Right hindlimb (tissue), 1 donor: ENCODE measurements at regions not wholly inside any gene's neighbourhood (a gene's known extent, or its start where the extent isn't known, plus 50 kb on each side); places are given as distances from the start of the nearest gene placed in this dataset.
"Not testable (repeated sequence)": the region's sequence is repeated elsewhere in the genome, so short reads cannot be mapped to it uniquely, and the experiment has no call there.

ENCODE experiments used
- DNase-seq: peaks from one replicate; pipeline ENCODE4 v3.0.0-alpha.2; 2018

DNA sequence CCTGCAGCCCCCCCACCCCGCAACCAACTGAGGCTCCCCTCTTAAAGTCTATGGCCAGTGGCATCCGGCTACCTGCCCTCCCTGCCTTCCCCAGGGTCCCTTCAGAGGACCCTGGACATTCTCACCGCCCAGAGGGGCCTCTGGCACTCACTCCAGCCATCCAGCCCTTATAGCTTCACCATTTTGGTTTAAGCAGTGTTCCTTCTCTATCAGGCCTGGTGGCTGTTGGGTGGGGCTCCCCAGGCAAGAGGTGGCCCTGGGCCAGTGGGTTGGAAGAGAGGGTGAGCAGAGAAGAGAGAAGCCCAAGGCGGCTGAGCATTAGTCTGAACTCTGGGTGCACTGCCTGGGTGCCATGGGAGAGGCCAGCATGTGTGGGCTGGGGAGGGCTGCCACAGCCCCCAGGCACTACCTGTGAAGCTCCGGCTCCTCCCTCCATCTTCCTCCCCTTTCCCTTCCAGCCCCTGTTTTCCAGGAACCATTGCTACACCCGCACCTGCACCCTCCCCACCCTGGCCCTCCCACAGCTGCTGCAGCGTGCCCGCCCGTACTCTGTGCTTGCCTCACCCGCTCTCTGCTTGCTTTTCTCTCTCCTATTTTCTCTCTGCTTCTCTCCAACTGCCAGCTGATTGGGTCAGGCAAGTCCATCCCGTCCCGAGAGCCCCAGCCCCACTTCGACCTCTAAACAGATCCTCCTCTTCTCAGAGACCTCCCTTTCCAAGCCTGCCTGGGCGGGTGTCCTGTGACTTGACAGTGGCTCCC, 168.2 kb downstream of the TBC1D2B start:
- no peak for DNase-seq

DNA sequence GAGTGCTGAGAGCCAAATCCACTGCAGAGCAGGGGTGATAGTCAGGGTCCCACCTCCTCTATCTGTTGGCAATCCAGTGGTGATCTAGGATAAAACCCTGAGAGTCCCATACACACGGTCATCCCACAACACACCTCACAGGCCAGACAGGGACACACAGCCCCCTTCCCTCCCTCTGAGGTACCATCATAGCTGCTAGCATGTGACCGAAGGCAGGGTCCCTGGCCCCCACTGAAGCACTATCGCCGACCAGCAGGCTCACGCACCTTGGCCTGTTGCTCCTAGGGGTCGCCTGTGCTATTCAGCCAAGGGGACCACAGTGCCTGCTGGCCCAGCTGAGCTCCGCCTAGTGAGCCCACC, 168.8 kb downstream of the TBC1D2B start:
- DNase-seq = not testable (repeated sequence)

DNA sequence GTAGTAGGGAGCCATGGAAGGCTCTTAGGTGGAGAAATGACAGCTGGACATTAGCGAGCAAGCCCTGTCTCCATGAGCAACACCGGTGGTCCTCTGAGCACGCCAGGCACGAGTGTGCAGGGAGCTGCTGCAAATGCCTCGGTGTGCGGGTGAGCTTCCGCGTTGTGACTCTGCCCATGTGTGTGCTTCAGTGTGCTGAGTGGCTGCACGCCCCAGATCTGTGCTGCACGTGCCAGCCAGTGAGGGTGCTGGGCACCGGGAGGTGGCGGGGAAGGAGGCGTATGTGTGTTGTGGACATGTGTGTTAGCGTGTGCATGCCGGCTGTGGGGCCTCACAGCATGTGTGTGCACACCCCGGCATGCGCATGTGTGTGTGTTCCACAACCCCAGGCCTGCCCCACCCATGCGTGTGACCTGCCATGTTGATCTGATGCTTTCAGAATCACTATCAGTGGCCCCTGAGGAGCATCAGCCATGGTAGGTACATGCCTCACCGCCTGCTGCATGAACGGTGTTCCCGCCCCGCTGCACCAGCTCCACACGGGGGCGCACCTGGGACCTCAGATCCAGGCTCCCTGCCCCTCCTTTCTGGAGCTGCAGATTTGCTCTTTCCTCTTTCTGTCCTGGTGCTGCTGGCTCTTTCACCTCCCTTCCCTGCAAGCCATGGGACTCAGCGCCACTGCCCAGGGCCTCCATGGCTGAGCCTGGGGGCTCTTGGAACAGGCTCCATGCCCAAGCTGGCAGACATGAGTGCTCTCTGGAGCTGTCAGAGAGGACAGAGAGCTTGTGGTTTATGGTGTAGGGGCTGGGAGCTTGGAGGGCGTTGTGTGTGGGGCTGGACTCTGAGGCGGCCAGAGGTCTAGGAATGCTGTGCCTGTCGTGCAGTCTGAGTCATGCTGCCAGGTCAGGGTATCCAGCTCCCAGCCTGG, 169.4 kb downstream of the TBC1D2B start:
- no peak for DNase-seq

DNA sequence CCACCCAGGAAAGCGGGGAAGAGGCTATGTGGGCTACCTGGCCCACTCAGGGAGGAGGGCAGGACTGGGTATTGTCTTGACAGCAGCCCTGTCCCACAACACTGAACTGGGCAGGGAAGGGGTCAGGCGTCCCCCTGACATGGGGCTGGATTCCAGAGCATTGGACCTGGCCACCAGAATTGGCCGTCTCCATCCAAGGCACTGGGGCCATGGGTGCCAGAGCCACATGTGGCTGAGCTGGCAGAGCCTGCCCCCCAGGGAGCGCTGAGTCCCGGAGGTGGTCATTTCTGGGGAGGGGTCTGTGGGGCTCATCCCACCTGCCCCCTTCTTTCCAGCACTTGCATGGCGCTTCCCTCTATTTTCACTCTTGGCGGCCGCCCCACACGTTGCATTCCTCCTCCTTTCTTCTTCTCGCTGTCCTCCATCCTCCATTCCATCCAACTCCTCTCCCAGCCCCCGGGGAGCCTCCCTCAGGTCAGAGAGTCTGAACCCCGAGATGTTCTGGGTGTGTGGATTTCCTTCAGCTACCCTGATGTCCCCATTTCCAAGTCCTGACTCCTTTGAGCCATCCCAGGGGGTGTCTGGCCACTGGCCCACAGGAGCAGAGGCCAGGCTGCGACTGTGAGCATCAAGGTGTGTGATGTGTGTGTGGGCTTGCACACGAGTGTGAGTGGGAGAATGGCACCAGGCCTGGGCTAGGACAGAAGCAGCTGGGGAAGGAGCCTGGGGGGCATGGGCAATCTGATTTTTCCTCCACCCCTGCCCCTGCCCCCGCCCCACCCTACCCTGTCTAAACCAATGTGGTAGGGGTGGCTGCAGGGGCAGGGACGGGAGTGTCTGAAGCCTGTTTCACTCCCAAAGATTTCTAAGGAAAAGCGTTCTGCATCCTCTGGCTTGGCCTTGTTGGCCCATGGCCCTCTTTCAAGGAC, 171.2 kb downstream of the TBC1D2B start:
- not testable (repeated sequence) for DNase-seq

DNA sequence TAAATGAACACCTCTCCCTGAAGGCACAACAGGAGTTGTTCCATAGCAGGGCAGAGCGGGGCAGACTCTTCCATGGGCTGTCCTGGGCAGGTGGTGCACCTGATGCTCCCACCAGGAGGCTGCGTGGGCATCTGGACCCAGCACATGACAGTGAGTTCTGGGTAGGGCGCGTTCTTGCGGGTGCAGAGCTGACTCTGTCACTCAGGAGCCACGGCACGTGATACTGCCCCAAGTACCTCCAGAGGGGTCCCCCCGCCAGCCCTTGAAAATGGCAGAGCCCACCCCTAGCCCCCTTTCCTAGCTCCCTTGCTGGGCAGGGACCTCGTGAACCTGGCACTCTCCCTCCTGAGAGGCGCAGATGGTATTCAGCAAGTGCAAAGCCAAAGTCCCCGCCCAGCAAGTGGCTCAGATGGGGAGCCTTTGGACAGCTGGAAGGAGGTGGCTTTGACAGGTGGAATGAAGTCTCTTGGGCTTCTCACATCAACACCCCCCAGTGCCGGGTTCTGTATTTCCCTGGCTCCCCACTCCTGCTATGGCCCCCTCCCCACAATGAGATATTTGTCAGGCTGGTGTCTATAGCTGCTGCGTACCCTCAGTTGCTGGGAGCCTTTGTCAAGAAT, 172.1 kb downstream of the TBC1D2B start:
- no peak for DNase-seq

DNA sequence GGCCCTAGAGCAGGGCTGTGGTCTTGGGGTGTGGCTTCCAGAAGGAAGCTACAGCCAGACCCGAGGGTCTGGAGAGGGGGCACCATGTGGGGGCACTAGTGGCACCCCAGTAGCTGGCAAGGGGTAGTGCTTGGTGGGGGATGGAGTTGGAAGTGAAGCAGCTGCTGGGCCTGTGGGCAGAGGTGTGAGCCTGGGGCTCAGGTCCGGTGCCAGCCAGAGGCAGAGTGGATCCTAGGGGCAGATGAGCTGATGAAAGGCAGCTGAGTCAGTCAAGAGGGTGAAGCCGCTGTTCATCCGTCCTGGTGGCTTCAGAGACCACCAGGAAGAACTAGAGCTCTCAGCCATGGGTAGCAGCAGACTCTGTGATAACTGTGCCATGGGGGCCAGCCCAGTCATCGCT, 172.6 kb downstream of the TBC1D2B start:
- DNase-seq = no peak

DNA sequence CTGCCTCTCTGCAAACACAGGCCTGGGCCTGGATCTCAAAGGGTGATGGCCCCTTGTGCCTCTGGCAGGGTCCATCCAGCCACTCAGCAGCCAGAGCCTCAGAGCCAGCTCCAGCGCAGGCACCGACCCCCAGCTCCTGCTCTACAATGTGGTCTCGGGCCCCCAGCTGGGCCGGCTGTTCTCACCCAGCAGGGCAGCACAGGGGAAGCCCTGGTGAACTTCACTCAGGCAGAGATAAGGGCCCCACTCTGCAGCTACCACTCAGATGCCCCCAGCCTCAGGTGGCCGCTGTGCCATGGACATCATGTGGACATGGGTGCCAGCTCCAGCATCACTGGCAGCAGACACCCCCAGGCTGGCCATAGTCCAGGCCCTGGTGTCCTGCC, 173.1 kb downstream of the TBC1D2B start:
- DNase-seq = no peak

DNA sequence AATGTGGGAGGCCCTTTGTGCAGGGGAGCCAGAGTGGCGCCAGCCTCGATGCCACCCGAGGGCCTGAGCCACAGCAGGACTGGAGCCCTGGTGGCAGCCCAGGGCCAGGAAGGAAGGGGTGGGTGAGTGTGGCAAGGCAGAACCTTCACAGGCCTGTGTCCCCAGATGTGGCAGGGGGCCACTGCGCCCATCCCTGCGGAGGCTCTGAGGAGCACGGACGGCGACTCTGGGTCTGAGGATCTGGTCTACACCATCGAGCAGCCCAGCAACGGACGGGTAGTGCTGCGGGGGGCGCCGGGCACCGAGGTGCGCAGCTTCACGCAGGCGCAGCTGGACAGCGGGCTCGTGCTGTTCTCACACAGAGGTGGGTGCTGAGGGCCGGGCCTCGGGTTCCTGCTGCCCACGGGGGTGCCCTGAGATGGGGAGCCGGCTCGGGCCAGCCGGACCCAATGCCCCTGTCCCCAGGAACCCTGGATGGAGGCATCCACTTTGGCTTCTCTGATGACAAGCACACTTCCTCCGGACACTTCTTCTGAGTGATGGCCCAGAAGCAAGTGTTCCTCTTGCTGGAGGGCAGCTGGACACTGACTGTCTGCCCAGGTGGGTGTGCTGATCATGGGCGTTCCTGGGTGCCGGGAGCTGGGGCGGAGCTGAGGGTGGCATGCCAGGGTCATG, 173.6 kb downstream of the TBC1D2B start:
- DNase-seq = not testable (repeated sequence)

DNA sequence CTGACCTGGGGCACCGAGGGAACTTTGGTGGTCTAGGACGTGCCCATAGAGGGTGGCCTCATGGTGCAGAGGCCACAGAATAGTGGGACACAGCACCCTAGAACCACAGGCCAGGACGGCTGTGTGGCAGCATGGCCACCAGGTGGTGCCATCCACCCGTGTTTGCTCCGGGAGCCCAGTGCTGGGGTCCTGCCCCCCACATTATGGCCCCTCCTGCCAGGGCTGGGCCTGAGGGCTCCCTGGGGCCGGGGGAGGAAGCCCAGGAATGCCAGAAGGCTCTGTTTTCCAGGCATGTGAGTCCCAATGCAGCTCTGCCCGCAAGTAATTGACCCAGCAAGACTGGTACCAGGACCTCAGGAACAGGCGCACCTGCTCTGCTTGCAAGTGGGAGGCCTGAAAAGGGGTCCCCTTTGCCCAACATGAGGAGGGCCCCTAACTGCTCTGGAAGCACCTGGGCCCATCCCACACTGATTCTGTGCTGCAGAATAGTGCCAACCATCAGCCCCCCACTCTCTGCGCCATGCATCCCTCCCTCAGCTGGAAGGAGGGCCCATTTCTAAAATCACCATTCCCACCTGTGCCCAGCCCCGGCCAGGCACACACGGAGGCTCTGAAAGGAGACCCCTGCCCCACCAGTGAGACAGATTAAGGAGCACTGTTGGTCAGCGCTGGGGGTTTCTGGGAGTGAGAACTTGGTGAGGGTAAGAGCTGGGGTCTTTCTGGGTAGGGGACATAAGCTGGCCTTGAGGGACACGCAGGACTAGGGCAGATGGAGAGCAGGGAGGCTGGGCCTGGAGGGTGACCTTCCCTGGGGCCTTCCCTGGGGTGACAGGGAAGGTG, 174.4 kb downstream of the TBC1D2B start:
- DNase-seq = peak; percentile 21

DNA sequence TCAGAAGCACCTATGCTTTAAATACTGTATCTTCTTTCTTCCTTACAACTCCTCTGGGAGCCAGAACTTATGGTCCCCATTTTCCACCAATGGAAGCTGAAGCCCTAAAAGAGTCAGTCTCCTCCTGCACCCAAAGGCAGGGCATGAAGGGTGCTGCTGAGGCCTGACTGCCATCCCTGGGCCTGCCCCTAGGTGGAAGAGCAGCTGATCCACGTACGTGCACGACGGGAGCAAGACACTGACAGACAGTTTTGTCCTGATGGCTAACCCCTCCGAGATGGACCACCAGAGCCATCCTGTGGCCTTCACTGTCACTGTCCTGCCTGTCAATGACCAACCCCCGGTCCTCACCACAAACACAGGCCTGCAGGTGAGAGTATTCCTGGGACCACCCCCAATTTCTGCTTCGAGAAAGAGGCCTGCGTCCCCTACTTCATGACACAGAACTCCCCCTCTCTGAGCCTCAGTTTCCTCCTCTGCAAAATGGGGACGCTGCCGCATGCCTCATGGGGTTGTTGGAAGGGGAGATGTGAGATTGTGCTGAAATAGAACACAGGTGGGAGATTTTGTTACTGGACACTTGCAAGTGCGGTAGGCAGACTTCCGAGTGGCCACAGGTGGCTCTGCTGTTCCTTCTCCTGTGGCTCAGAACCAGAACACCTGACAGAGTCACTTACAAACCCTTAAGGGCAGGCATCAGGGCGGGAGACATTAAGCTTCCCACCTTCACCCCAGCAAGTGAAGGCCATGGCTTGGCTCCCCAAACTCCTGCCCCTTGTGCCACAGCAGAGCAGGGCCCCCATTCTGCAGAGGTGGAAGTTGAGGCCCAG, 175.4 kb downstream of the TBC1D2B start:
- peak; percentile 19 for DNase-seq

DNA sequence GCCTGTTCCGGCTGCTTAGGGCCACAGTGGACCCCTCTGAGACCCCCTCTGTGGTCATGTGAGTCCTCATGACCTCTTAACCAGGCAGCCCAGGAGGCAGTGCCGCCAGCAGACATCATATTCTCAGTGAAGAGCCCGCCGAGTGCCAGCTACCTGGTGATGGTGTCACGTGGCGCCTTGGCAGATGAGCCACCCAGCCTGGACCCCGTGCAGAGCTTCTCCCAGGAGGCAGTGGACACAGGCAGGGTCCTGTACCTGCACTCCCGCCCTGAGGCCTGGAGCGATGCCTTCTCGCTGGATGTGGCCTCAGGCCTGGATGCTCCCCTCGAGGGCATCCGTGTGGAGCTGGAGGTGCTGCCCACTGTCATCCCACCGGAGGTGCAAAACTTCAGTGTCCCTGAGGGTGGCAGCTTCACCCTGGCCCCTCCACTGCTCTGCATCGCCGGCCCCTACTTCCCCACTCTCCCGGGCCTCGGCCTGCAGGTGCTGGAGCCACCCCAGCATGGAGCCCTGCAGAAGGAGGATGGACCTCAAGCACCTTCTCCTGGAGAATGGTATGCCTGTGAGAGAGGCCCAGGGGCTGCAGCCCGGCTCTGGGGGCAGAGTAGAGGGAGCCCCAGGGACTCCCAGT, 176.1 kb downstream of the TBC1D2B start:
- DNase-seq = peak; percentile 25

DNA sequence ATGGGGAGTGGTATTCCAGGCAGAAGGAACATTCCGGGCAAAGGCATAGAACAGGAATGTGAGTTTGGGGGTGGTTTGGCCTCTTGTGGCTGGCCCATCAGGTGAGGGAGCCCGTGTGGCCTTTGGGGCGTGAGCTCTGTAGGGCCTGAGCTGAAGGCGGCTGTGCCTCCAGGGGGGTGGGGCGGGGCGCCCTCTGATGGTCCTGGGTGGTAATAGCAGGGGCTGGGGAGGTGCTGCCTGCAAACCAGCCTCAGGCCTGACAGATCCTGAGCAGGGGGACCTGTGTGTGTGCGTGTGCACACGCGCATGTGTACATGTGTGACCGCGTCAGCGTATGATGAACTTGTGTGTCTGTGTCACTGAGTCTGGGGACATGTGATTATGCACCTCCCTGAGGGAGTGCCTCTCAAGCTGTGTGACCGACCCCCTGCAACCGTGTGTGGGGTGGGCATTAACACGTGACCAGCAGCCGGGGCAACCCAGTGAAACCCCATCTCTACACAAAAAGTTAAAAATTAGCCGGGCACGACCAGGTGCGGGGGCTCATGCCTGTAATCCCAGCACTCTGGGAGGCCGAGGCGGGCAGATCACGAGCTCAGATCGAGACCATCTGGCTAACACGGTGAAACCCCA, 177.1 kb downstream of the TBC1D2B start:
- DNase-seq = peak; percentile 66

DNA sequence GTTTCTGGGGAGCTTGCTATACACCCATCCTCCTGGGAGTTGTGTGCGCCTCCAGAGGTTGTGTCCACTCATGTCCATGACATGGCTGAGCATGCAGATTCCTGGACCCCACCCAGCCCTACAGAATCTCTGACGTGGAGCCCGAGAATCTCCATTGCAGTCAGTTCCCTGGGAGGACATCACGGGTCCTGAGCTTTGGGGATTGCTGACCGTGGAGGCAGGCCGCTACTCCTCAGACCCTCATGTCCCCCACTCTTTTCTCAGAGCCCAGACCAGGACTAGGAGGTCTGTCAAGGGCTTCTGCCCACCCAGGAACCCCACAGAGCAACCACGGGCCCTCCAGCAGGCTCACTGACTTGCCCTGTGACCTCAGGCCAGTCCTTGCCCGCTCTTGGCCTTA, 177.7 kb downstream of the TBC1D2B start:
- not testable (repeated sequence) for DNase-seq

DNA sequence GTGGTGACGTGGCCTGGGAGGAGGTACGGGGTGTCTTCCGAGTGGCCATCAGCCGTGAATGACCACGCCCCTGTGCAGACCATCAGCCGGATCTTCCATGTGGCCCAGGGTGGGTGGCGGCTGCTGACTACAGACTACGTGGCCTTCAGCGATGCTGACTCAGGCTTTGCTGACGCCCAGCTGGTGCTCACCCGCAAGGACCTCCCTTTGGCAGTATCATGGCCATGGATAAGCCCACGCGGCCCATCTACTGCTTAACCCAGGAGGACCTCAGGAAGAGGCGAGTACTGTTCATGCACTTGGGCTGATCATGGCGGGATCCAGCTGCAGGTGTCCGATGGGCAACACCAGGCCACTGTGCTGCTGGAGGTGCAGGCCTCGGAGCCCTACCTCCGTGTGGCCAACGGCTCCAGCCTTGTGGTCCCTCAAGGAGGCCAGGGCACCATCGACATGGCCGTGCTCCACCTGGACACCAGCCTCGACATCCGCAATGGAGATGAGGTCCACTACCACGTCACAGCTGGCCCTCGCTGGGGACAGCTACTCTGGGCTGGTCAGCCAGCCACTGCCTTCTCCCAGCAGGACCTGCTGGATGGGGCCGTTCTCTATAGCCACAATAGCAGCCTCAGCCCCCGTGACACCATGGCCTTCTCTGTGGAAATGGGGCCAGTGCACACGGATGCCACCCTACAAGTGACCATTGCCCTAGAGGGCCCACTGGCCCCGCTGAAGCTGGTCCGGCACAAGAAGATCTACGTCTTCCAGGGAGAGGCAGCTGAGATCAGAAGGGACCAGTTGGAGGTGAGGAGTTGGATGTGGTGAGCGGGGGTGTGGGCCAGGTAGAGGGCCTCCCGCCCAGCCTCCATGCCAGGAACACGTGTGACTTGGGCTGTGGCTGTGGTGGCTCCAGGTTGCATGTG, 178.4 kb downstream of the TBC1D2B start:
- DNase-seq = no peak

DNA sequence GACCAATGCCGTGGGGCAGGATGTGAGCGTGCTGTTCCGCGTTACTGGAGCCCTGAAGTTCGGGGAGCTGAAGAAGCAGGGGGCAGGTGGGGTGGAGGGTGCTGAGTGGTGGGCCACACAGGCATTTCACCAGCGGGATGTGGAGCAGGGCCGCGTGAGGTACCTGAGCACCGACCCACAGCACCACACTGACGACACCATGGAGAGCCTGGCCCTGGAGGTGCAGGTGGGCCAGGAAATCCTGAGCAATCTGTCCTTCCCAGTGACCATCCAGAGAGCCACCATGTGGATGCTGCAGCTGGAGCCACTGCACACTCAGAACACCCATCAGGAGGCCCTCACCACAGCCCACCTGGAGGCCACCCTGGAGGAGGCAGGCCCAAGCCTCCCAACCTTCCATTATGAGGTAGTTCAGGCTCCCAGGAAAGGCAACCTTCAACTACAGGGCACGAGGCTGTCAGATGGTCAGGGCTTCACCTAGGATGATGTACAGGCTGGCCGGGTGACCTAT, 179.6 kb downstream of the TBC1D2B start:
- DNase-seq = no peak

DNA sequence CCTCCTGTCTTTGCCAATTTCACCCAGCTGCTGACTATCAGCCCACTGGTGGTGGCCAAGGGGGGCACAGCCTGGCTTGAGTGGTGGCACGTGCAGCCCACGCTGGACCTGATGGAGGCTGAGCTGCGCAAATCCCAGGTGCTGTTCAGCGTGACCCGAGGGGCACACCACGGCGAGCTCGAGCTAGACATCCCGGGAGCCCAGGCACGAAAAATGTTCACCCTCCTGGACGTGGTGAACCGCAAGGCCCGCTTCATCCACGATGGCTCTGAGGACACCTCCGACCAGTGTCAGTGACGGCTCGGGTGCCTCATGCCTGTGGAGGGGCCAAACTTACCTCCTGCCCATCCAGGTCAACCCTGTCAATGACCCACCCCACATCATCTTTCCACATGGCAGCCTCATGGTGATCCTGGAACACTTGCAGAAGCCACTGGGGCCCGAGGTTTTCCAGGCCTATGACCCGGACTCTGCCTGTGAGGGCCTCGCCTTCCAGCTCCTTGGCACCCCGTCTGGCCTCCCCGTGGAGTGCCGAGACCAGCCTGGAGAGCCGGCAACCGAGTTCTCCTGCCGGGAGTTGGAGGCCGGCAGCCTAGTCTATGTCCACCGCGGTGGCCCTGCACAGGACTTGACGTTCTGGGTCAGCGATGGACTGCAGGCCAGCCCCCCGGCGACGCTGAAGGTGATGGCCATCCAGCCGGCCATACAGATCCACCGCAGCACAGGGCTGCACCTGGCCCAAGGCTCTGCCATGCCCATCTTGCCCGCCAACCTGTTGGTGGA, 180.2 kb downstream of the TBC1D2B start:
- peak; percentile 9 for DNase-seq
